ENCODE measurements at regions not wholly inside any gene's neighbourhood (a gene's known extent, or its start where the extent isn't known, plus 50 kb on each side); places are given as distances from the start of the nearest gene placed in this dataset.

DNA sequence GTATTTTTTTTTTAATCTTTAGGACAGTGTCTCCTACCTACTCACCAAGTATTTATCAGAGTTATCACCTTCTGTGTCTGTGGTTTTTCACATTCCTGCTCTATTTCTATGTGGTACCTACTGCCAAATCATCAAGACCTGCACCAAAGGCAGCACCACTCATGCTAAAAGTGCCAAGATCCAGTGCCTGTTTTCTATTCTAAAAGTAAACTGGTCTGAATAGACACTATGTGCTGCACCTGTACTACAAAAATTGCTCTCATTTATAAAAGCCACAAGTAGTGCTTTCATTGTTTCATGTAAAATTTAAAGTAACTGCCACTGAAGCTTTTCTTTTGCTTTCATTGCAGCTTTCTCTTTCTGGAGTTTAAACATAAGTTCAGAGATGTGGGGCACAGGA lies 103.9 kb upstream of the GULP1 start:
- TF ChIP-seq, protein P1, sequence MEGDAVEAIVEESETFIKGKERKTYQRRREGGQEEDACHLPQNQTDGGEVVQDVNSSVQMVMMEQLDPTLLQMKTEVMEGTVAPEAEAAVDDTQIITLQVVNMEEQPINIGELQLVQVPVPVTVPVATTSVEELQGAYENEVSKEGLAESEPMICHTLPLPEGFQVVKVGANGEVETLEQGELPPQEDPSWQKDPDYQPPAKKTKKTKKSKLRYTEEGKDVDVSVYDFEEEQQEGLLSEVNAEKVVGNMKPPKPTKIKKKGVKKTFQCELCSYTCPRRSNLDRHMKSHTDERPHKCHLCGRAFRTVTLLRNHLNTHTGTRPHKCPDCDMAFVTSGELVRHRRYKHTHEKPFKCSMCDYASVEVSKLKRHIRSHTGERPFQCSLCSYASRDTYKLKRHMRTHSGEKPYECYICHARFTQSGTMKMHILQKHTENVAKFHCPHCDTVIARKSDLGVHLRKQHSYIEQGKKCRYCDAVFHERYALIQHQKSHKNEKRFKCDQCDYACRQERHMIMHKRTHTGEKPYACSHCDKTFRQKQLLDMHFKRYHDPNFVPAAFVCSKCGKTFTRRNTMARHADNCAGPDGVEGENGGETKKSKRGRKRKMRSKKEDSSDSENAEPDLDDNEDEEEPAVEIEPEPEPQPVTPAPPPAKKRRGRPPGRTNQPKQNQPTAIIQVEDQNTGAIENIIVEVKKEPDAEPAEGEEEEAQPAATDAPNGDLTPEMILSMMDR (conservative IDR thresholded peaks at IDR 0.05; ENCODE audit: low read depth in 2 of 2), result no peak
- TF ChIP-seq POLR2AphosphoS5 (IDR thresholded peaks at IDR 0.05; ENCODE audit: low read depth), result no peak
- no peak for TF ChIP-seq EZH2 (IDR thresholded peaks at IDR 0.05; ENCODE audit: low read depth, unreplicated experiment)
- TF ChIP-seq JUNB (IDR thresholded peaks at IDR 0.05; ENCODE audit: unreplicated experiment), result no peak
- TF ChIP-seq ZNF331 (CRISPR knock-in tag; IDR thresholded peaks at IDR 0.05; ENCODE audit: low read depth), result no peak
- TF ChIP-seq, protein P2, sequence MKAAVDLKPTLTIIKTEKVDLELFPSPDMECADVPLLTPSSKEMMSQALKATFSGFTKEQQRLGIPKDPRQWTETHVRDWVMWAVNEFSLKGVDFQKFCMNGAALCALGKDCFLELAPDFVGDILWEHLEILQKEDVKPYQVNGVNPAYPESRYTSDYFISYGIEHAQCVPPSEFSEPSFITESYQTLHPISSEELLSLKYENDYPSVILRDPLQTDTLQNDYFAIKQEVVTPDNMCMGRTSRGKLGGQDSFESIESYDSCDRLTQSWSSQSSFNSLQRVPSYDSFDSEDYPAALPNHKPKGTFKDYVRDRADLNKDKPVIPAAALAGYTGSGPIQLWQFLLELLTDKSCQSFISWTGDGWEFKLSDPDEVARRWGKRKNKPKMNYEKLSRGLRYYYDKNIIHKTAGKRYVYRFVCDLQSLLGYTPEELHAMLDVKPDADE (IDR thresholded peaks at IDR 0.05), result no peak
- no peak for TF ChIP-seq CREB1 (CRISPR knock-in tag; IDR thresholded peaks at IDR 0.05; ENCODE audit: low read depth)
- no peak for TF ChIP-seq EZH2phosphoT487 (IDR thresholded peaks at IDR 0.05; ENCODE audit: unreplicated experiment)
- TF ChIP-seq, protein P3, sequence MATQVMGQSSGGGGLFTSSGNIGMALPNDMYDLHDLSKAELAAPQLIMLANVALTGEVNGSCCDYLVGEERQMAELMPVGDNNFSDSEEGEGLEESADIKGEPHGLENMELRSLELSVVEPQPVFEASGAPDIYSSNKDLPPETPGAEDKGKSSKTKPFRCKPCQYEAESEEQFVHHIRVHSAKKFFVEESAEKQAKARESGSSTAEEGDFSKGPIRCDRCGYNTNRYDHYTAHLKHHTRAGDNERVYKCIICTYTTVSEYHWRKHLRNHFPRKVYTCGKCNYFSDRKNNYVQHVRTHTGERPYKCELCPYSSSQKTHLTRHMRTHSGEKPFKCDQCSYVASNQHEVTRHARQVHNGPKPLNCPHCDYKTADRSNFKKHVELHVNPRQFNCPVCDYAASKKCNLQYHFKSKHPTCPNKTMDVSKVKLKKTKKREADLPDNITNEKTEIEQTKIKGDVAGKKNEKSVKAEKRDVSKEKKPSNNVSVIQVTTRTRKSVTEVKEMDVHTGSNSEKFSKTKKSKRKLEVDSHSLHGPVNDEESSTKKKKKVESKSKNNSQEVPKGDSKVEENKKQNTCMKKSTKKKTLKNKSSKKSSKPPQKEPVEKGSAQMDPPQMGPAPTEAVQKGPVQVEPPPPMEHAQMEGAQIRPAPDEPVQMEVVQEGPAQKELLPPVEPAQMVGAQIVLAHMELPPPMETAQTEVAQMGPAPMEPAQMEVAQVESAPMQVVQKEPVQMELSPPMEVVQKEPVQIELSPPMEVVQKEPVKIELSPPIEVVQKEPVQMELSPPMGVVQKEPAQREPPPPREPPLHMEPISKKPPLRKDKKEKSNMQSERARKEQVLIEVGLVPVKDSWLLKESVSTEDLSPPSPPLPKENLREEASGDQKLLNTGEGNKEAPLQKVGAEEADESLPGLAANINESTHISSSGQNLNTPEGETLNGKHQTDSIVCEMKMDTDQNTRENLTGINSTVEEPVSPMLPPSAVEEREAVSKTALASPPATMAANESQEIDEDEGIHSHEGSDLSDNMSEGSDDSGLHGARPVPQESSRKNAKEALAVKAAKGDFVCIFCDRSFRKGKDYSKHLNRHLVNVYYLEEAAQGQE (IDR thresholded peaks at IDR 0.05; ENCODE audit: unreplicated experiment), result no peak
- TF ChIP-seq NANOG (IDR thresholded peaks at IDR 0.05; ENCODE audit: borderline replicate concordance), result no peak
- no peak for TF ChIP-seq STAT1 (IDR thresholded peaks at IDR 0.05; ENCODE audit: unreplicated experiment)
